ENCODE measurements at regions not wholly inside any gene's neighbourhood (a gene's known extent, or its start where the extent isn't known, plus 50 kb on each side); places are given as distances from the start of the nearest gene placed in this dataset.

DNA sequence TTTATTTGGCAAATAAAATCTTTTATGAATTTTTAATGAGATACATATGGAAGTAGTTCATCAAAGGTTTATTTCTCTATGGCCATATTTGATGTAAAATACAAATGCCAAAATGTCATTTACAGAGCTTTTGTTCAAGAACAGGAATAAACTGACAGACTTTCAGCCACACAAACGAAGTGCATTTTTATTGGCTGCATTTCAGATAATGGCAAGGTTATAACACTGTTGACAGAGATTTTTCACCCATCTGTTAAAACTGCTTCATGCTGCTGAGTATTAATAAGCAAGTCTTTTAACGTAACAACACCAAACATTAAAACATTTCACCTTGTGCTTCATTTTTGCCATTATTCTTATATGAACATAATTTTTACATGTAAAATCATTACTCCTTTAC lies 254.4 kb downstream of the ANKRD7 start:
- TF ChIP-seq, protein P1, sequence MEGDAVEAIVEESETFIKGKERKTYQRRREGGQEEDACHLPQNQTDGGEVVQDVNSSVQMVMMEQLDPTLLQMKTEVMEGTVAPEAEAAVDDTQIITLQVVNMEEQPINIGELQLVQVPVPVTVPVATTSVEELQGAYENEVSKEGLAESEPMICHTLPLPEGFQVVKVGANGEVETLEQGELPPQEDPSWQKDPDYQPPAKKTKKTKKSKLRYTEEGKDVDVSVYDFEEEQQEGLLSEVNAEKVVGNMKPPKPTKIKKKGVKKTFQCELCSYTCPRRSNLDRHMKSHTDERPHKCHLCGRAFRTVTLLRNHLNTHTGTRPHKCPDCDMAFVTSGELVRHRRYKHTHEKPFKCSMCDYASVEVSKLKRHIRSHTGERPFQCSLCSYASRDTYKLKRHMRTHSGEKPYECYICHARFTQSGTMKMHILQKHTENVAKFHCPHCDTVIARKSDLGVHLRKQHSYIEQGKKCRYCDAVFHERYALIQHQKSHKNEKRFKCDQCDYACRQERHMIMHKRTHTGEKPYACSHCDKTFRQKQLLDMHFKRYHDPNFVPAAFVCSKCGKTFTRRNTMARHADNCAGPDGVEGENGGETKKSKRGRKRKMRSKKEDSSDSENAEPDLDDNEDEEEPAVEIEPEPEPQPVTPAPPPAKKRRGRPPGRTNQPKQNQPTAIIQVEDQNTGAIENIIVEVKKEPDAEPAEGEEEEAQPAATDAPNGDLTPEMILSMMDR (IDR thresholded peaks at IDR 0.05) = no peak
- TF ChIP-seq POLR2A (IDR thresholded peaks at IDR 0.05) (no peak), POLR2AphosphoS5 (IDR thresholded peaks at IDR 0.05) (no peak)
- H3K36me3 ChIP-seq = no peaks in the 10 kb centered on the region
- no peak overlapping the region for H3K4me3 ChIP-seq
- no peaks in the 10 kb centered on the region for H3K4me1 ChIP-seq
- DNase-seq (ENCODE audit: low spot score in 2 of 2) = no peak
- peaks cover 0 to 22% of the 10 kb centered on the region in 2 donors for H3K9me3 ChIP-seq
- no peaks in the 10 kb centered on the region for H3K27me3 ChIP-seq
- no peak overlapping the region for H3K27ac ChIP-seq
- intact Hi-C loops (cut with DNase I; ENCODE audit: low total_unique reads) = no loop called here

DNA sequence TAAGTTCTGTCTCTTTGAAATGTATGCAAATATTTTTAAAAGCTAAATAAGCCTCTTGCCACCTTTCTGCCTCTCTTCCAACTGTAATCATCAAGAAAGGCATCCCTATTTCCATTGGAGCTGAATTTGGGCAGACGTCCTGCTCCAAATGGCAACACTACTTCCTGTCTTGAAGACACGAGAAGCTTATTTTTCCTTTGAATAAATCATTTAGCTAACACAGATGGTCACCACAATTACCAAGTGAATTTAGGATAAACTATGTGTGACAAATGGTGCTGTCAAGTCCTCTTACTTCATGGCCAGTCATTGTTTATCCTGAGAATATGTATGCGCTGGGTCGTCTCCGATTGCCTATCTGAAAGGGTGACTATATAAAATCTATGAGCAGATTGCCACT lies 268.0 kb downstream of the ANKRD7 start:
- Histone ChIP-seq H3K36me3 (no peaks in the 10 kb centered on the region), H3K27me3 (no peaks in the 10 kb centered on the region), H3K27ac (no peak overlapping the region), H3K4me3 (no peak overlapping the region), H3K4me1 (no peaks in the 10 kb centered on the region), H3K9me3 (no peaks in the 10 kb centered on the region)
- TF ChIP-seq, protein P1 (IDR thresholded peaks at IDR 0.05) = no peak
- TF ChIP-seq POLR2A (IDR thresholded peaks at IDR 0.05) = no peak
- no peak for TF ChIP-seq POLR2AphosphoS5 (IDR thresholded peaks at IDR 0.05)
- intact Hi-C loops (cut with DNase I; ENCODE audit: low total_unique reads) = no loop called here
- no peak for DNase-seq (ENCODE audit: low spot score in 2 of 2)

DNA sequence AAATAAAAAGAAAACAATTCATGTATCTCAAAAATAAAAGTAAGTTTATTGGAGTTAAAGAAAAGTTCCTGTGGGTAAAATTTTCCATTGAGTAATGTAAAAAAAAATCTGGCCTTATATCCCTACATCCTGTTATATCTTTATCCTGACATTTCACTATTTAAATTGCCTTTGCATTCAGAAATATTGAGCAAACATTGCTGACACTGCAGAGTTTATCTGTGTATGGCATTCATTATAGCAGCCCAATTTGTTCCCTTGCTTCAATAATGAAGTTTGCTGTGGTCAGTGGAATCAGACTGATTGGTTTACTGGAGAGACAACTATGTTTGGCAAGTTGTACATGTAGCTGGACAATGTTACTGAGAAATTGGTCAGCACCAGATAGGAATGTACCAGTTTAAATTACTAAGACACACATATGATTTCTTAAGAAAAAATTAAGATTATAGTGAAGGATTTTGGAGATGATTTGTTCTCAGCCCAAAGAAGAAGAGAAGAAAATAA lies 271.7 kb downstream of the ANKRD7 start:
- Histone ChIP-seq H3K36me3 (no peaks in the 10 kb centered on the region), H3K9me3 (no peaks in the 10 kb centered on the region), H3K4me1 (no peaks in the 10 kb centered on the region), H3K27ac (no peak overlapping the region), H3K27me3 (no peaks in the 10 kb centered on the region), H3K4me3 (no peak overlapping the region)
- DNase-seq (ENCODE audit: low spot score in 2 of 2) = no peak
- intact Hi-C loops (cut with DNase I; ENCODE audit: low total_unique reads) = no loop called here
- TF ChIP-seq POLR2AphosphoS5 (IDR thresholded peaks at IDR 0.05) = no peak
- TF ChIP-seq, protein P1 (IDR thresholded peaks at IDR 0.05) = no peak
- no peak for TF ChIP-seq POLR2A (IDR thresholded peaks at IDR 0.05)

DNA sequence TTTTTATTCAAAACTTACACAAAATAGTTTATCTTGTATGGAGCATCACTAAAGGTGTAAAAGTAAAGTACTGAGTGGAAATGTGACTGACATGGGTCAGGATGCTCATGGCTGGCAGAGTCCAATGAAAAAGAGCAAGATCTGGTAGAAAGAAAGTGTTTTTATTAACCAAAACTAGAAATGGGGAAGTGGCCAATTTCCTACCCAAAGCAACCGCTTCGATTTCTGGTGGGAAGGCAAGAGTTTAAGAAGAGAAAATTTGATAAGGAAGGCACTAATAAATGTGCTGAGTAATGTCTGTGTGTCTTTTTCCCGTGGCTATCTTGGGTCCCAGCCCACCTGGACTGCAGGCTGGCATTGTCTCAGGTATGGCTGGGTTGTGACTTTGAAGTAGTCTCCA lies 277.7 kb downstream of the ANKRD7 start:
- H3K27me3 ChIP-seq = no peaks in the 10 kb centered on the region
- H3K9me3 ChIP-seq = no peaks in the 10 kb centered on the region
- H3K27ac ChIP-seq = no peak overlapping the region
- H3K4me3 ChIP-seq = no peak overlapping the region
- TF ChIP-seq POLR2A (IDR thresholded peaks at IDR 0.05) (no peak), POLR2AphosphoS5 (IDR thresholded peaks at IDR 0.05) (no peak)
- TF ChIP-seq, protein P1 (IDR thresholded peaks at IDR 0.05) = no peak
- H3K4me1 ChIP-seq = no peaks in the 10 kb centered on the region
- no peaks in the 10 kb centered on the region for H3K36me3 ChIP-seq
- intact Hi-C loops (cut with DNase I; ENCODE audit: low total_unique reads) = no loop called here
- DNase-seq (ENCODE audit: low spot score in 2 of 2) = no peak

DNA sequence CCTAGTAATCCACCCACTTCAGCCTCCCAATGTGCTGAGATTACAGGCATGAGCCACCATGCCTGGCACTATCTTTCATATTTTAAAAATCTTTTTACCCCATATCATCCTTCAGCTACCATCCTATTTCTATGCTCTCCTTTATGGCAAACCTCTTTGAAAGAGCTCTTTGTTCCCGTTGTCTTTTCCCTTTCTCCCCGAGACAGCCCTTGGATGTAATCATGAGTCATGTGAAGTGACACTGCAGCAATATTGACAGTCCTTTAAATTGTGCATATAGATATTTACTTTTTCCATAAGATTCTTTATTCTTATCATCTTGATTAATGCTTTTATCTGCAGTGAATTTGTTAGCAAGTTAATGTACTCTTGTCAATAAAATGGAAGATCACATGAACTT lies 286.6 kb downstream of the ANKRD7 start:
- no peak for DNase-seq (ENCODE audit: low spot score in 2 of 2)
- Histone ChIP-seq H3K4me3 (no peak overlapping the region), H3K36me3 (no peaks in the 10 kb centered on the region), H3K9me3 (no peaks in the 10 kb centered on the region), H3K27me3 (no peaks in the 10 kb centered on the region), H3K27ac (no peak overlapping the region), H3K4me1 (no peaks in the 10 kb centered on the region)
- no peak for TF ChIP-seq POLR2AphosphoS5 (IDR thresholded peaks at IDR 0.05)
- TF ChIP-seq, protein P1 (IDR thresholded peaks at IDR 0.05) = no peak
- TF ChIP-seq POLR2A (IDR thresholded peaks at IDR 0.05) = no peak
- intact Hi-C loops (cut with DNase I; ENCODE audit: low total_unique reads) = no loop called here

Data from breast epithelium (tissue), 4 donors.